BLaER1 treated with 17β-estradiol and CSF1 and Interleukin-3, amounts not matched to agents 10 nM and 100 nM (cell line): ENCODE measurements at regions not wholly inside any gene's neighbourhood (a gene's known extent, or its start where the extent isn't known, plus 50 kb on each side); places are given as distances from the start of the nearest gene placed in this dataset.

ENCODE experiments used
- H3K27ac ChIP-seq, 11 experiments: shearing (Covaris generic); formaldehyde crosslinking; 2 replicates each; pipeline ENCODE4 v1.8.1; 2022
- H3K27me3 ChIP-seq, 11 experiments: shearing (Covaris generic); formaldehyde crosslinking; 2 replicates each; pipeline ENCODE4 v1.8.1; 2022
- H3K36me3 ChIP-seq, 11 experiments: shearing (Covaris generic); formaldehyde crosslinking; 2 replicates each; pipeline ENCODE4 v1.8.1; 2022
- H3K4me1 ChIP-seq, 10 experiments: shearing (Covaris generic); formaldehyde crosslinking; 2 replicates each; pipeline ENCODE4 v1.8.1; 2022
- H3K4me2 ChIP-seq, 11 experiments: shearing (Covaris generic); formaldehyde crosslinking; 2 replicates each; pipeline ENCODE4 v1.8.1; 2022
- H3K4me3 ChIP-seq, 10 experiments: shearing (Covaris generic); formaldehyde crosslinking; 2 replicates each; pipeline ENCODE4 v1.8.1; 2022
- H3K9ac ChIP-seq, 11 experiments: shearing (Covaris generic); formaldehyde crosslinking; 2 replicates each; pipeline ENCODE4 v1.8.1; 2022
- H3K9me3 ChIP-seq, 11 experiments: shearing (Covaris generic); formaldehyde crosslinking; replicated peaks in 1 of 11; 2 replicates each; pipeline ENCODE4 v1.8.1; 2022
- H4K20me1 ChIP-seq, 11 experiments: shearing (Covaris generic); formaldehyde crosslinking; 2 replicates each; pipeline ENCODE4 v1.8.1; 2022
- Cebpa-rat ChIP-seq, 11 experiments: shearing (Covaris generic); IDR thresholded peaks; 2 replicates each; pipeline ENCODE4 v1.8.1; 2022

- H3K36me3 ChIP-seq, result no peaks in the 10 kb centered on the region
- H3K9me3 ChIP-seq, result peaks cover 7 to 24% (median 14%) of the 10 kb centered on the region in 11 experiments
- peaks cover 2 to 45% (median 37%) of the 10 kb centered on the region in 11 experiments; a peak in 18 of 22 replicates for H3K27me3 ChIP-seq
- H3K9ac ChIP-seq, result no peak overlapping the region
- no peak for TF ChIP-seq Cebpa-rat (IDR thresholded peaks at IDR 0.05)
- no peaks in the 10 kb centered on the region for H4K20me1 ChIP-seq
- H3K27ac ChIP-seq, result no peak overlapping the region
- H3K4me2 ChIP-seq, result no peak overlapping the region
- no peak overlapping the region for H3K4me3 ChIP-seq
- H3K4me1 ChIP-seq, result no peaks in the 10 kb centered on the region
Measured at GRCh38 chrX:36927712-36928111, 80.5 kb upstream of the FAM47C start.

- Histone ChIP-seq H3K27ac (no peak overlapping the region), H4K20me1 (no peaks in the 10 kb centered on the region), H3K9me3 (peaks cover 7 to 24% (median 14%) of the 10 kb centered on the region in 11 experiments), H3K4me3 (no peak overlapping the region), H3K36me3 (no peaks in the 10 kb centered on the region), H3K4me2 (no peak overlapping the region), H3K9ac (no peak overlapping the region), H3K4me1 (peaks cover 0 to 3% (median 0%) of the 10 kb centered on the region in 10 experiments; a peak in 1 of 20 replicates), H3K27me3 (peaks cover 5 to 56% (median 41%) of the 10 kb centered on the region in 11 experiments; a peak in 18 of 22 replicates)
- no peak for TF ChIP-seq Cebpa-rat (IDR thresholded peaks at IDR 0.05)
Measured at GRCh38 chrX:36930491-36930890, 77.7 kb upstream of the FAM47C start.

- peaks cover 19 to 75% (median 66%) of the 10 kb centered on the region in 11 experiments; a peak in 21 of 22 replicates for H3K27me3 ChIP-seq
- no peak overlapping the region for H3K27ac ChIP-seq
- no peak overlapping the region for H3K4me3 ChIP-seq
- no peaks in the 10 kb centered on the region for H4K20me1 ChIP-seq
- TF ChIP-seq Cebpa-rat (IDR thresholded peaks at IDR 0.05), result no peak
- no peaks in the 10 kb centered on the region for H3K9me3 ChIP-seq
- no peak overlapping the region for H3K9ac ChIP-seq
- no peaks in the 10 kb centered on the region for H3K4me1 ChIP-seq
- no peak overlapping the region for H3K4me2 ChIP-seq
- H3K36me3 ChIP-seq, result no peaks in the 10 kb centered on the region
Measured at GRCh38 chrX:36947214-36947613, 61.0 kb upstream of the FAM47C start.

- Histone ChIP-seq H3K36me3 (no peaks in the 10 kb centered on the region), H3K4me2 (no peak overlapping the region), H4K20me1 (no peaks in the 10 kb centered on the region), H3K27me3 (peaks cover 44 to 90% (median 82%) of the 10 kb centered on the region in 11 experiments; a peak in 21 of 22 replicates), H3K9ac (no peak overlapping the region), H3K9me3 (no peaks in the 10 kb centered on the region), H3K27ac (no peak overlapping the region), H3K4me1 (no peaks in the 10 kb centered on the region), H3K4me3 (no peak overlapping the region)
- TF ChIP-seq Cebpa-rat (IDR thresholded peaks at IDR 0.05), result no peak
Measured at GRCh38 chrX:36950495-36951253, 57.5 kb upstream of the FAM47C start.

GRCh38 chrX:36957425-36958328 is 50.5 kb upstream of the FAM47C start:
- TF ChIP-seq Cebpa-rat (IDR thresholded peaks at IDR 0.05), result no peak
- H3K27ac ChIP-seq, result no peak overlapping the region
- no peaks in the 10 kb centered on the region for H3K36me3 ChIP-seq
- H3K4me3 ChIP-seq, result no peak overlapping the region
- no peak overlapping the region for H3K4me2 ChIP-seq
- no peak overlapping the region for H3K9ac ChIP-seq
- no peaks in the 10 kb centered on the region for H3K4me1 ChIP-seq
- H4K20me1 ChIP-seq, result no peaks in the 10 kb centered on the region
- H3K27me3 ChIP-seq, result peaks cover 18 to 38% (median 35%) of the 10 kb centered on the region in 11 experiments; a peak in 20 of 22 replicates
- H3K9me3 ChIP-seq, result peaks cover 11 to 20% (median 17%) of the 10 kb centered on the region in 11 experiments
